GM12874 (cell line): ENCODE measurements at regions not wholly inside any gene's neighbourhood (a gene's known extent, or its start where the extent isn't known, plus 50 kb on each side); places are given as distances from the start of the nearest gene placed in this dataset.

ENCODE experiments used
- TF ChIP-seq, protein P1 (sequence below): IDR thresholded peaks from 2 replicates; pipeline ENCODE4 v1.5.1; 2011; ENCODE audit warnings: low read depth, mild to moderate bottlenecking, control low read depth, low read length, moderate library complexity; ENCODE audit not compliant: insufficient read depth

DNA sequence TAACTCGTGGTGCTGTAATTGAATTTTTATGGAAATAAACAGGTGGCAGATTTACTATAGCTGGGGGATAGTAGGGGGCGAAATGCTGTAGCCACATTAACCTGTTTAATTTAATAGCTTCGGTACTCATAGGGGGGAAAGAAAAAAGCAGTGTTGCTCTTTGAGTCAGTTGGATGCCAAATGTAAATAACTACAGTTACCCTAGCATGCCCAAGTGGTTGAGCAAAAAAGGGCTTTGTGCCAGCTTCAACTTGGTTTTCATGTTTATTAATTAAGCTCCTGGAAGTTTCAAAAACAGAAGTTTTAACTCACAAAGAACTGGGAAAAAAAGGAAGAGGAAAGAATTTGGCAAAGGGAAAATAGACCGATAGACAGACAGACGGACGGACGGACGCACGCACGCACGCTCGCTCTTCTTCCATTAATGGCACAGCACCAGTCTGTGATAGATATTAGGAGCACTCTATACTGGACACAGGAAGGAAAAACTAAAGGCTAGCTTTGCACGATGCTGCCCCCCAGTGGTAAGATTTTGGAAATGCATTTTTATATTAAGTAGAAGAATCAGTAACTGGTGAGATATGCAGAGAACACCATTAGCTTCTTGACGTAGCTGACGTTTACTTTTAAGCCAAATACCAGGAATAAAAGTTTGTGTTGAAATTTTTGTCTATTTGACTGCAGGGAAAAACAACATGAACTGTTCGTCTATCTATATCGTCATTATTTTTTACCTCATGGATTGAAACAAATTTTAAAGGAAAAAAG is 151.8 kb downstream of the SLC7A11 start:
- TF ChIP-seq, protein P1, sequence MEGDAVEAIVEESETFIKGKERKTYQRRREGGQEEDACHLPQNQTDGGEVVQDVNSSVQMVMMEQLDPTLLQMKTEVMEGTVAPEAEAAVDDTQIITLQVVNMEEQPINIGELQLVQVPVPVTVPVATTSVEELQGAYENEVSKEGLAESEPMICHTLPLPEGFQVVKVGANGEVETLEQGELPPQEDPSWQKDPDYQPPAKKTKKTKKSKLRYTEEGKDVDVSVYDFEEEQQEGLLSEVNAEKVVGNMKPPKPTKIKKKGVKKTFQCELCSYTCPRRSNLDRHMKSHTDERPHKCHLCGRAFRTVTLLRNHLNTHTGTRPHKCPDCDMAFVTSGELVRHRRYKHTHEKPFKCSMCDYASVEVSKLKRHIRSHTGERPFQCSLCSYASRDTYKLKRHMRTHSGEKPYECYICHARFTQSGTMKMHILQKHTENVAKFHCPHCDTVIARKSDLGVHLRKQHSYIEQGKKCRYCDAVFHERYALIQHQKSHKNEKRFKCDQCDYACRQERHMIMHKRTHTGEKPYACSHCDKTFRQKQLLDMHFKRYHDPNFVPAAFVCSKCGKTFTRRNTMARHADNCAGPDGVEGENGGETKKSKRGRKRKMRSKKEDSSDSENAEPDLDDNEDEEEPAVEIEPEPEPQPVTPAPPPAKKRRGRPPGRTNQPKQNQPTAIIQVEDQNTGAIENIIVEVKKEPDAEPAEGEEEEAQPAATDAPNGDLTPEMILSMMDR: peak; percentile 57

DNA sequence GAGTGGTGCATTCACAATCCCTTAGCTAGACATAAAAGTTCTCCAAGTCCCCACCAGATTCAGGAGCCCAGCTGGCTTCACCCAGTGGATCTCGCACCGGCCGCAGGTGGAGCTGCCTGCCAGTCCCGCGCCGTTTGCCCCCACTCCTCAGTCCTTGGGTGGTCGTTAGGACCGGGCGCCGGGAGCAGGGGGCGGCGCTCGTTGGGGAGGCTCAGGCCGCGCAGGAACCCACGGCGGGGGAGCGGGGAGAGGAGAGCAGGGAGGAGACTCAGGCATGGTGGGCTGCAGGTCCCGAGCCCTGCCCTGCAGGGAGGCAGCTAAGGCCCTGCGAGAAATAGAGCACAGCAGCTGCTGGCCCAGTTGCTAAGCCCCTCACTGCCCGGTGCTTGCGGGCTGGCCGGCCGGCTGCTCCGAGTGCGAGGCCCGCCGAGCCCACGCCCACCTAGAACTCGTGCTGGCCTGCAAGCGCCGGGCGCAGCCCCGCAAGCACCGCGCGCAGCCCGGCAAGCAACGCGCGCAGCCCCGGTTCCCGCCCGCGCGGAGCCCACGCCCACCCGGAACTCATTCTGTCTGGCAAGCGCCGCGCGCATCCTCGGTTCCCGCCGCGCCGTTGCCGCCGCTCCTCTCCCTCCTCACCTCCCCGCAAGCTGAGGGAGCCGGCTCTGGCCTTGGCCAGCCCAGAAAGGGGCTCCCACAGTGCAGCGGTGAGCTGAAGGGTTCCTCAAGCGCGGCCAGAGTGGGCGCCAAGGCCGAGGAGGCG is 153.5 kb downstream of the SLC7A11 start:
- TF ChIP-seq, protein P1: no peak

DNA sequence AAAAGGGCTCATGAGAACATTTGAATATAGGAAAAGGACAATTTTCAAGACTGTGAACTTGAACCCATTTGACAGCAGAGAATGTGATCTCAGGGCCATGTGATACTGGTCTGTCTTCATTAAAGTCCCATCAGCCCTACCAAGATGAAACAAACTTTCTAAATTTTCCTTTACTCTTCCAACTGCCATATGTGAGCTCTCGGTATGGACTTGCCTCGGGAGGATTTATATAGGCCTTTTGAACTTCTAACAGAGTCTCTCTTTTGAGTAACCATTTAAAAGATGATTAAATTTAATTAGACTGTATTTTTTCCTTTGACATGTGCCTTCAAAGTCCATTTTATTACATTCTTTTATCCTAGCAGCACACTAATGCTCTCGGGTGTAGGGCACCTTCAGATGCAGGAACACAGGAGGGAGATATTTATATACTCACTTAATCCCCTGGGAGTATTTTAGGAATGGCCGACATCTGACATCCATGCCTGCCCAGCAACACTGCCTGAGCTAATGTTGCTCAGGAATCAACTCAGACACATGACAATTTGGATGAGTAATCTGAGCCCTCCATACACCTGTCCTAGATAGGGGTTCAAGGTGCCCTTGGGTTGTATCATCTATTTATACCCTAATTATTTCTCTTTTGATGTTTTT is 155.0 kb downstream of the SLC7A11 start:
- TF ChIP-seq, protein P1: no peak

DNA sequence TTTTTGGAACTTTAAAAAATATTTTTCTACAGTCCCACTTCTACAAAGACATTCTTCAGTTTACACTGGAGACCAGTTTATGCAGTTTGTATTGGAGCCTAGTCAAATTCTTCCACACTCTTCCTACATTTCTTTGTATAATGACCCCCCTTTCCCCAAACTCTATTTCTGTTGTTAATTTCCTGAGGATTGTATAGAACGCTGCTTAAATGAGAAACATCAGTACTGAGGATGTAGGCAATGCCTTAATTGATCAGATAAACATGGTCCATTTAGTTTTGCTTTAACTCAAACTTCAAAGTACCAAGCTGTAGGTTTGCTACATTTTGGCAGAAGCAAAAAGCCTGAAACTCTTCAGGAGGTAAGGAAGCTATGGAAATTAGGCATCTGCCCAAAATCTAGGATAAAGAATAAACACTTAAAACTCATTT is 155.5 kb downstream of the SLC7A11 start:
- TF ChIP-seq, protein P1: no peak

DNA sequence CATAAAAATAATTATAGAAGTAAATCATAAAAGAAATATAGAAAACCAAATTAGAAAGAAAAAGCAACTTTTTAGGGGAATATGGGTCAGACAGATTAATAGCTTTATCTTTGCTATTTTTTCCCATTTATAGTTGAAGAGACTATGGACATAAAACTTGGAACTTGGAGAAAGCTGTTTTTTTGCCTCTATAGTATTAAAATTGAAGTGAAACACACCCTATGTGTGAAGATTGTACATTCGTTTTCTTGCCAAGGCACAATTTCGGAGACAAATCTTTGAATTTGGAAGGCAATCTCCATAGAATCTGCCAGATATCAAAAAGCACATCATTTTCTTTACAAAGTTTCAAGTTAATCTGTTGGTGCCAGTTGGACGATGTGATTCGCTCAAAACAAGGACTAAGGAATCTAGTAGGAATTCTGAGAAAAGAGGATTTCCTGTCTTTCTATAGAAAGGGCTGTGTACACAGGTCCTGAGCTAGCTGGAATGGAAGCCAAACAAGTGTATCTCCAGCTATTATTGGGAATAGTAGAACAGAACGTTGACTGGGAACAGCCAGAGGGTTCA is 156.3 kb downstream of the SLC7A11 start:
- TF ChIP-seq, protein P1: no peak

DNA sequence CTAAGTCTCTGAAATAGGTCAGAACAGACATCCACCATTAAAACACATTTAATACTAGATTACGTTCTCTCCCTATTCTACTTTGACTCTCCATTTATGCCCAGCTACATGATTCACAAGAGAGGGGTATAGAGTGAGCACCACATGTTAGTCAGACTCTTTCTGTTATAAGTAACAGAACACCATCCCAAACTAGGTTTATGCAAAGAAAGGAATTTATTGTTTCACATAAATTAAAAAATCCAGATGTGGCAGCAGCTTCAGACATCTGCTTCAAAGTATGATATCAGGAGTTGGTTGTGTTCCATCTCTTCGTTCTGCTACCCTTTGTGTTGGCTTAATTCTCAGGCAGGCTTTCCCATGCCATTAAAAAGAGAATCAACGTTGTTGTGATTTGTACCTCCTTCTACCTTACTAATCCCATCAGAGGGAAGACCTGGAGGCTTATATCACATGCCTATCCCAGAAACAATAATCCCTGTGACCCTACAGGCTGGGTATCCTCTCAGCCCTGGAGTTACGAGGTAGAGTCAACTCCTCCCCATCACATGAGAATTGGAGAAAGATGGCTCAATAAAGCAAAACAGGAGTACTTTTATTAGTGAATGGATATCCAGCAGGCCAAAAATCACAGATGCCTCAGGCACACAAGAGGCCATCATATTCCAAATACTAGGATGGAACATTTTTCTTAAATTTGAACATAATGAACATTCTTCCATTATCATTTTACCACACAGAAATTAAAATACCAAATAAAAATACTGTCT is 163.2 kb downstream of the SLC7A11 start:
- TF ChIP-seq, protein P1: no peak
